GM12892 (cell line): ENCODE measurements at regions not wholly inside any gene's neighbourhood (a gene's known extent, or its start where the extent isn't known, plus 50 kb on each side); places are given as distances from the start of the nearest gene placed in this dataset.

Source experiments
- POLR2A ChIP-seq: IDR thresholded peaks from 2 replicates; pipeline ENCODE4 v1.6.1; 2011; ENCODE audit warnings: low read depth, low read length, control low read depth
- POLR2AphosphoS5 ChIP-seq: IDR thresholded peaks from 2 replicates; pipeline ENCODE4 v1.6.1; 2011; ENCODE audit warnings: low read depth, low read length, control low read depth
- TAF1 ChIP-seq: IDR thresholded peaks from 2 replicates; pipeline ENCODE4 v1.6.1; 2011; ENCODE audit warnings: low read depth, mild to moderate bottlenecking, control low read depth, low read length, borderline replicate concordance

GRCh38 chr18:40932862-40933261 is 1022.2 kb upstream of the PIK3C3 start:
- TF ChIP-seq POLR2A (no peak), TAF1 (no peak), POLR2AphosphoS5 (no peak)
